ENCODE measurements at regions not wholly inside any gene's neighbourhood (a gene's known extent, or its start where the extent isn't known, plus 50 kb on each side); places are given as distances from the start of the nearest gene placed in this dataset.
"Not testable (repeated sequence)": the region's sequence is repeated elsewhere in the genome, so short reads cannot be mapped to it uniquely, and the experiment has no call there.

DNA sequence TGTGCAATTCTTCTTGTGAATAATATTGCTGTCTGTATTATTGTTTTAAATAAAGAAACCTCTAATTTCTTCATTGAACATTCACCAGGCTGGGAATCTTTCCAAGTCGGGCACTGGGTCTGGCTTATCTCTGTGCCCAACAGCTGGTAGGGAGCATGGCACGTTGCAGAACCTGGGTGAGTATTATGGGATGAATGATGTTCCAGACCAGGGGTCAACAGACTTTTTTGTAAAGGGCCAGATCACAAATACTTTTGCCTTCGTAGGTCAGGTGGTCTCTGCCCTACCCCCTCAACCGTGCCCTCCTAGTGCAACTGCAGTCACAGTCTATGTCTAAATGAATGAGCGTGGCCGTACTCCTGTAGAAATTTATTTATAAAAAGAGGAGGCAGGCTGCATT is 81.6 kb upstream of the FOXQ1 start:
- no peak for DNase-seq

DNA sequence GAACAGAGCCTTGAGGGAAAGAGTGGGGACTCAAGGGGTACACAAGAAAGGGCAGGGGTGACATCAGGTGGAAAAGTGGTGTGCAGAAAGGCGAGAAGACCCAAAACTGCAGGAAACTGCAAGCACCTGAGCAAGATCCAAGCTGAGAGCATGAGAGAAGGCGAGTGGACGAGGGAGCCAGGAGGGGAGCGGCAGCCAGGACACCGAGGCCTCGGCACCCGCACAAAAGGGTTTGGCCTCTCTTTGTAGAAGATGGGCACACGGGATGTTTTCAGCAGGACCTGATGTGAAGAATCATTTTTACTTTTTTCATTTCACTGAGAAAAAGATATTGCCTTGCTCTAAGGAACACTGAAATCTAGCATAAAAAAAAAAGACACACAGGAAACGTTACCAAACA is 82.1 kb upstream of the FOXQ1 start:
- DNase-seq = no peak

DNA sequence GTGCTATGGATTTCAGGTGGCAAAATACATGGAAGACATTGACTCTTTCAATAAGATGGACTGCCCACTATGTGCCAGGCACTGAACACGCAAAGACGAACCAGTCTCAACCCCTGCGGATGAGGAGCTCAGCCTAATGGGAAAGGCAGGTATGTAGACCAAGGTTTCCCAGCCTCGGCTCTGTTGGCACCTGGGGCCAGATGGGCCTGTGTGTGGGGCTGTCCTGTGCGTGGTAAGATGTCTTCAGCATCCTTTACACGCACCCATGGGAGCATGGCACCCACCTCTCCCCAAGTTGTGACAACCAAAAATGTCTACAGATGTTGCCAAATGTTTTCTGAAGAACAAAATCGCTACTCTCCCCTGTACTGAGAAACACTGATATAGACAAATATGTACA is 82.6 kb upstream of the FOXQ1 start:
- DNase-seq = no peak

DNA sequence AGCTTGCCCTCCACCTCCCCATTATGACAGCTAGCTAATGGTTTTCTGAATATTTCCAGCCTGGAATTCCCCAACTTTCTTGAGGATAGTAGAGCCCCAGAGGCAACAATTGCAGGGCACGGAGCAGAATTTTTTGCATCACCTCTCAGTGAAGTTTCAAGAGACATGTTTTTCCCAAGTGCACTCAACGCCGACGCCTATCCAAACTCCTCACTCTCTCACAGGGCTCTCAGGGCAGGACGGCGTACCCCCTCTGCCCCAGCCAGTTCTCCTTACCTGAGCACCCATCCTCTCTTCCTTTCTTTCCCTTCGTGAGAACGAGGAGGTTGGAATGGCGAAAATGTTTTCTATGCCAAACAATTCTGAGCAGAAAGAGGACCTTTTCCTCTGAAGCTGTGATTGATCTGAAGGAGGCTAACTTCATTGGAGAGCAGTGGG is 83.1 kb upstream of the FOXQ1 start:
- no peak for DNase-seq

DNA sequence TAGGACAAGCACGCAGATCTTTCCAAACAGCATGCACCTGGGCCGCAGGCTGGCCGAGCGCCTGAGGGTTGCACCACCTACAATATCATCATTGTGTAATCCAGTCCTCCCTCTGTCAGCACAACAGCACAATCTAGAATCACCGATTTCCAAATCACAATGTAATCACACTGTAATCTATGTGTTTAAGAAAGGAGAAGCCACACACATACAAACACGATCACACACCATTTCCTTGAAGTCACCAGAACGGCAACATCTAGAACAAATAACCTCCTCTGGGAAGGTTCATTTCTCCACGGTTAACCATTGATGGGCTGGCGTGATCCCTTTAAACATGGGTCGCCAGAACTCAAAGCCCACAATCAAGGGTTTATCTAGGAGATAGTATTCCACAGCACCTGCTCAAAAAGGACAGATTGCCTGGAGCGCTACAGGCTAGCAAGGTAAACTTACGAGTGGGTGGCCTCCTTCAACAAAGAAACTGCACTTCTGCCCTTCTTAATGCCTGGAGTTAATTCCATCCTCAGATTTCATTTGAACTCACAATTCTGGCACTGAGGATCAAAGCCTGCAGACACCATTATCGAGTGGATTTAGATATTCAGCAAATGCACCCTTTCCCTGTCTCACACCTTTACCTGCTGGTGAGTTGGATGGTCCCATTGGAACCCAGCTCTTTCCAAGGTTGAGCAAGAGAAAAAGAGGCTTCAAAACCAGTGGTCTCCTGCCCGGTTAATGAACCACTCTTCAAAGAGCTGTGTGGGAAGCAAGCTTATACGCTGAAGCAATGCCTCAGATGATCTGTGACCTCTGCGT is 83.8 kb upstream of the FOXQ1 start:
- no peak for DNase-seq

- DNase-seq = no peak
These were observed 84.3 kb upstream of the FOXQ1 start for GRCh38 chr6:1227600-1227934.

GRCh38 chr6:1226277-1227099 is 85.4 kb upstream of the FOXQ1 start:
- DNase-seq = no peak

DNA sequence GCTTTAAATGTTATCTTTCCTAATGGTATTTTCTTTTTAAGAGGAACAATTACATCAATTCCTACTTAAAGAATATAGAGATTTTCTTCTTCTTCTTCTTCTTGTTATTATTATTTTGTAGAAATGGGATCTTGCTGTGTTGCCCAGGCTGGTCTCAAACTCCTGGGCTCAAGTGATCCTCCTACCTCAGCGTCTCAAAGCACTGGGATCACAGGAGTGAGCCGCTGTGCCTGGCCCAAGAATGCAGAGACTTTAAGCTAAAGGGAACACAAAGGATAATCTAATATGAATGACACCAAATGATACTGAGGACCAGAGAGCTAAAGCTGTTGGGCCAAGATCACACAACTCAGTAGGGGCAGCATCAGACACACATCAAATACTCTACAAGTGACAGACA is 87.4 kb upstream of the FOXQ1 start:
- no peak for DNase-seq

GRCh38 chr6:1222728-1223595 is 88.9 kb upstream of the FOXQ1 start:
- no peak for DNase-seq

DNA sequence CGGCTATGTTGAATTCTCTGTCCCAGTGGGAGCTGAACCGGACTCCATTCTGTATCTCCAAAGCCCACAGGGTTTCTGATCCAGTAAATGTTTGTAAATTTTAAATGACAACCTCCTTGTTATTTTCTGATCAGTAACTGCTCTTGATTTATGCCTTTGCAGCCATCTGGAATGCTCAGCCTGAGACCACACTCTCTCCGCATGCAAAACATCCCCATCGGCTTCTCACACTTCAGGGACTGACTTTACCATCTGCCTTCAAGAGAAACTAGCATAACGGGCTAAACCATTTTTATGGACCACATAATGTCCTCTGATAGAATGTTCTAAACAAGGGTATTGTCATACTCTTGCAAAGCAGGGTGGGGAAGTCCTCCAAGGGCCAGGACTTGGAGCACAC is 94.5 kb upstream of the FOXQ1 start:
- DNase-seq = no peak

GRCh38 chr6:1216488-1216974 is 95.4 kb upstream of the FOXQ1 start:
- no peak for DNase-seq

DNA sequence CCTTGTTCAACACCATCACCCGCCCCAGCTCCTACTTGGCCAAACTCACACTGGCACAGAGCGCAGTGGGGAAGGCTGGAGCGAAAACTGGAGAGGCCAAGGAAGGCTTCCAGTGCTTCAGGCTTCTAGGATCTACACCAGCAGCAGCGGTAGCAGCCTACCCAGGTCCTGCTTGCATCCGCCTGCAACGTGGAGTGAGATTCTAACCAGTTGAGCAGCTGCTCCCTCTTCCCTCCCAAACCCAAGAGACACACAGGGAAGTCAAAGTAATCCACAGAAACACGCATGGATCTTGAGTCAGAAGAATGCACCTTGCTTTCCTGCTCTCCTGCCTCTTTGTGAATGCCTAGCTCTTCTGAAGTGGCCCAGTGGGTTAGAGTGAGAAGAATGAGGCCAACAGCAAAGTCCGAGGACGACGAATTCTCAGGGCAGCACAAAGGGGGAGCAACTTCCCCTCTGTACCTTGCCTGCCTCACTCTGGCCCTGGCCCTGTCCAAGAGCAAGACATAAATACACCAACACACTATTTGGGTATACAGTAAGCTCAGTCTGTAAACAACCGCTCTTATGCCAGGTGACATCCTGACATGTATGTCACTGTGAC is 95.9 kb upstream of the FOXQ1 start:
- no peak for DNase-seq

DNA sequence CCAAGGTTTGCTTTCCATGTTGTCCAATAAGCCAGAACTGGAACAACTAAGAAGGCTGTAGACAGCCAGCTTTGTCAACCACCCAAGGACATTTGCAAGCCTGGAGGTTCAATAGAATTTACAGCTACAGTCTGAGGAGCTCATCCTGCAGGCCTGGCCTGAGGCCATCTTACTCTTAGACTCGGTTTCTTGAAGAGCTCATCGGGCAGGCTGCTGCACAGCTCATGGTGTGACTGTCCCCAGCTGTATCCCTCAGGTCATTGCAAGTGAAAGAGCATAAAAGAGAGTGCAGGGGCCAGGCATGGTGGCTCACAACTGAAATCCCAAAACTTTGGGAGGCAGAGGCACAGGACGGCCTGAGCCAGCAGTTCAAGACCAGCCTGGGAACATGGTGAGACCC is 96.9 kb upstream of the FOXQ1 start:
- no peak for DNase-seq

DNA sequence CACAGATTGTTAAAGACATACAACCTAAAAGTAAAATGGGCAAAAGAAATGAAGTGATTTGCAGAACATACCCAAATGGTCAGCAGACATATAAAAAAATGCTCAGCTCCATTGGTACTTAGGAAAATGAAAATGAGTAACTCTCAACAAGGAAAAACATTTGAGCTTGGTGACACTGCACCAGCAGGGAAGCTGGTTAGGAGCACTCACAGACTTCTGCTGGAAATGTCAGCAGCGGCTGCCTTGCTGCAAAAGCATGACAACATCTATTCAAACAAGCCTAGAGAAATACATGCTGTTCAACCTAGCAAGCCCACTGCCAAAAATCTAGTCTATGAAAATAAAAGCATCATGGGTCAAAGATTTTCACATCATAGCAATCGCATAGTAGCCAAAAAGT is 99.0 kb upstream of the FOXQ1 start:
- DNase-seq = no peak

DNA sequence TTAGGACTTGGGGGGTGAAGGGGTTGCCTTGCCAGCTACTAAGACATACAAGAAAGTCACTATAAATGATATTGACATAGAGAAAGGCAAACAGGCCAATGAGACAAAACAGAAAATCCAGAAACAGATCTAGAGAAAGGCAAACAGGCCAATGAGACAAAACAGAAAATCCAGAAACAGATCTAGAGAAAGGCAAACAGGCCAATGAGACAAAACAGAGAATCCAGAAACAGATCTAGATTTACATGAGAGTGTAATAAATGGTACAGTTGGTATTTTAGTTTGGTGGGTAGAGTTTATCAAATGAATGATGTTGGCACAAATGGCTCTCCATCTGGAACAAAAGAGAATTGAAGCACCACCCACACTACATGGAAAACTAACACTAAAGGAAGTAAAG is 99.8 kb upstream of the FOXQ1 start:
- not testable (repeated sequence) for DNase-seq

GRCh38 chr6:1210631-1211030 is 101.3 kb upstream of the FOXQ1 start:
- DNase-seq = not testable (repeated sequence)

GRCh38 chr6:1208876-1209275 is 103.0 kb upstream of the FOXQ1 start:
- DNase-seq = no peak

DNA sequence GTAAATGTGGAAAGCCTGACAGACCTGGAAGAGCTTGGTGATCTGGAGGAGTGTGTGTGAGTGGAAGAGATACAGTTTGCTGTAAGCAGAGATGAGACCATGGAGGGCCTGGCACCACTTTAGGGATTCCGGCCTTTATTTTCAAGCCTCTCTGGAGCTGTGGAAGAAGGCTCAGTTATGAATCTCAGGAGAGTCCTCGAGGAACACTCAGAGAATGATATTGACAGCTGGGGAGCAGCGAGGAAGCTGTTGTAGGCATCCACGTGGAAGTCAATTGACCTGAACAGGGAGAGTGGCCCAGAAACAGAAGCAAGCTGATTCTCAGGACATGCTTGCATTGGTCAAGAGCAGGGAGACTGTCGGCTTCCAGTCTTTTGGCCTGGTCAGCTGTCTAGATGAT is 108.4 kb upstream of the FOXQ1 start:
- no peak for DNase-seq

GRCh38 chr6:1202201-1202600 is 109.7 kb upstream of the FOXQ1 start:
- no peak for DNase-seq

DNA sequence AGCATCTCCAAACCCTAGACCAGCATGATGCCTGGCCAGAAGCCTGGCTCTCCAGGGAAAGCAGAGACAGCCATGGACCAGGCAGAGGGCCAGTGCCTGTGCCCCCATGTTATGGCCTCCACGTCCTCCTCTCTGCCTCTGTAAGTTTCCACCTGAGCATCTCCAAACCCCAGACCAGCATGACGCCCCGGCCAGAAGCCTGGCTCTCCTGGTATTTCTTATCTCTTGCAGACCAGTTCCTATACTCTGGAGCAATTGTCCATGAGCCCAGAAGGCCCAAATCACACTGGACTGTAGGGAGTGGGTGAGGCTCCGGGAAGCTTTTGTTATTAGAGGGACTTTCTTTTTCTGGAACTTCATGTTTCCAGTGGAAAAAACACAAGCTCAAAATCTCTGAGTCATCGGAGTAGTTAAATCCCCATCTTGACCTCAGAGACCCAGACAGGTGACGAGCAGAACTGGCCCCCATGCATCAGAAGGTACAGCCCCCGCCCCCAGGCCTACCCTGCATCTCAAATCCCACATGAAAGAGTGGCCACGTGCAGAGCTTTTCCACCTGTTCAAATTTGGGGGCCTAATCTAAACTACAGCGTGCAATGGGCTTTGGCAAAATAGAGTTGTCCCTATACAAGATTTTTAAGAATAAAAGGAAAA is 110.2 kb upstream of the FOXQ1 start:
- DNase-seq = no peak

DNA sequence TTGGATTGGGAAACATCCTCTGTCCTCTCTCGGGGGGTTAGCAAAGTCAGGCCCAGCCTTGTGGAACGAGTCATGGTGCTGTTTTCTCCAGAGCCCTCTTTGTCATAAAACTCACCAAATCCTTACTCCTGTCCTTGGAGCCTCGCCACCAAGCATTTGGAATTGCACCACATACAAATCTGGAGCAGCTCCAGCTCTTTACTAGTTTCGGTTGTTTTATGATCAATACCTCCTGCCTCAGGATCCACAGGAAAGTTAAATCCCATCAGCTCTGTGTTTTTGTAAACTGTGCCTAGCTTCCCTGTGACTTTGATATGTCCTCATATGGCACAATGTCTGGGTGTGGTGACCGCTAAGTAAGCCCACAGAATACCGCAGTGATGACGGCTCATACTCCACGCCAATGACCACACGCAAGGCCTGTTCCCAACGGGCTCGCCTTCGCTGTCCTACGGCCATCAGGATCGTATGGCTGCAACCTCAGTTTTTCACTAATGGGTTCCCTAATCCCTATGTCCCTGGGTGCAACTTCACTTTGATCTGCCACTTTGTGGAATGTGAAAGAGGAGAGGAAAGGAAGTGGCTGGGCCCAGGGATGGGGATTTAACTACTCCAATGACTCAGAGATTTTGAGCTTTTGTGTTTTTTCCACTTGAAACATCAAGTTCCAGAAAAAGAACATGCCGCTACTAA is 111.3 kb upstream of the FOXQ1 start:
- DNase-seq = no peak

GRCh38 chr6:1200081-1200408 is 111.9 kb upstream of the FOXQ1 start:
- DNase-seq = no peak
